HEK293 (cell line): ENCODE measurements at regions not wholly inside any gene's neighbourhood (a gene's known extent, or its start where the extent isn't known, plus 50 kb on each side); places are given as distances from the start of the nearest gene placed in this dataset.

Experiments used
- CTCF ChIP-seq: fragments of 450-650 bp; formaldehyde crosslinking; IDR thresholded peaks from 2 replicates; pipeline ENCODE4 v1.5.1; 2016; ENCODE audit warnings: missing biosample characterization, missing genetic modification characterization
- KLF10 ChIP-seq: fragments of 450-650 bp; IDR thresholded peaks from 2 replicates; pipeline ENCODE4 v1.5.1; 2018; ENCODE audit warnings: missing biosample characterization, mild to moderate bottlenecking, missing genetic modification characterization
- ZFP37 ChIP-seq: fragments of 450-650 bp; formaldehyde crosslinking; IDR thresholded peaks from 2 replicates; pipeline ENCODE4 v1.5.1; 2016; ENCODE audit warnings: missing biosample characterization, missing genetic modification characterization
- ZNF133 ChIP-seq: fragments of 450-650 bp; formaldehyde crosslinking; IDR thresholded peaks from 2 replicates; pipeline ENCODE4 v1.5.1; 2016; ENCODE audit warnings: missing biosample characterization, missing genetic modification characterization
- ZNF585B ChIP-seq: fragments of 450-650 bp; formaldehyde crosslinking; IDR thresholded peaks from 2 replicates; pipeline ENCODE4 v1.5.1; 2016; ENCODE audit warnings: missing biosample characterization, missing genetic modification characterization
- TF ChIP-seq, protein P1 (sequence below): fragments of 450-650 bp; formaldehyde crosslinking; IDR thresholded peaks from 2 replicates; pipeline ENCODE4 v1.5.1; 2016; ENCODE audit warnings: missing biosample characterization, missing genetic modification characterization, low read depth

DNA sequence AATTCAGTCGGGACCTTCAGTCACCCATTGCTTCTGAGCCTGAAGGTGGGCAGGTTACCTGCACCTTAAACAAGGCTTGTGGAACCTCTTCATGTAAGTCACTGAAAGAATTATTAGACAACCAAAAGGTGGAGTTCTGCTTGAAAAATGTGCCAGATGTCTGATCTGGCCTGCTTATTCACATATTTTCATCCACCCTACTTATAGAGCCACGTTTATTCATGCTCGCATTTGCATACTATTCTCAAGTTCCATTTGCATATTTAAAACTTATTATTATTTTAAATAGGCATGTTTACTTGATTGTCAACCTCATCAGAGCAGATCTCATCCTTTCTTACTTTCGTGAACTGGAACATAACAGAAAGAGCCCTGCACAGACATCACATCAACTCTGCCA, 140.0 kb upstream of the NABP1 start:
- TF ChIP-seq ZNF585B (tag by site-specific recombination) (no peak), ZFP37 (tag by site-specific recombination) (no peak), ZNF133 (tag by site-specific recombination) (no peak), CTCF (tag by site-specific recombination) (no peak), KLF10 (tag by site-specific recombination) (no peak)
- TF ChIP-seq, protein P1, sequence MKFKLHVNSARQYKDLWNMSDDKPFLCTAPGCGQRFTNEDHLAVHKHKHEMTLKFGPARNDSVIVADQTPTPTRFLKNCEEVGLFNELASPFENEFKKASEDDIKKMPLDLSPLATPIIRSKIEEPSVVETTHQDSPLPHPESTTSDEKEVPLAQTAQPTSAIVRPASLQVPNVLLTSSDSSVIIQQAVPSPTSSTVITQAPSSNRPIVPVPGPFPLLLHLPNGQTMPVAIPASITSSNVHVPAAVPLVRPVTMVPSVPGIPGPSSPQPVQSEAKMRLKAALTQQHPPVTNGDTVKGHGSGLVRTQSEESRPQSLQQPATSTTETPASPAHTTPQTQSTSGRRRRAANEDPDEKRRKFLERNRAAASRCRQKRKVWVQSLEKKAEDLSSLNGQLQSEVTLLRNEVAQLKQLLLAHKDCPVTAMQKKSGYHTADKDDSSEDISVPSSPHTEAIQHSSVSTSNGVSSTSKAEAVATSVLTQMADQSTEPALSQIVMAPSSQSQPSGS (tag by site-specific recombination), result no peak
